Activated CD4-positive, CD25-positive, alpha-beta regulatory T cell (primary cell): ENCODE measurements at regions not wholly inside any gene's neighbourhood (a gene's known extent, or its start where the extent isn't known, plus 50 kb on each side); places are given as distances from the start of the nearest gene placed in this dataset.
"Not testable (repeated sequence)": the region's sequence is repeated elsewhere in the genome, so short reads cannot be mapped to it uniquely, and the experiment has no call there.

Experiments
- DNase-seq, 4 experiments: peaks; one replicate each; lab custom pipeline; 2025; lab: John Stamatoyannopoulos, UW

GRCh38 chr9:75197561-75197960 lies 109.2 kb downstream of the OSTF1 start:
- no peak for DNase-seq

- no peak for DNase-seq
Measured at GRCh38 chr9:75198436-75198835, 110.1 kb downstream of the OSTF1 start.

- no peak for DNase-seq
Measured at GRCh38 chr9:75200892-75201470, 112.7 kb downstream of the OSTF1 start.

- no peak for DNase-seq
Measured at GRCh38 chr9:75201480-75202209, 113.3 kb downstream of the OSTF1 start.

GRCh38 chr9:75207997-75208396 lies 119.7 kb downstream of the OSTF1 start:
- DNase-seq = not testable (repeated sequence)

GRCh38 chr9:75210215-75210614 lies 121.9 kb downstream of the OSTF1 start:
- no peak for DNase-seq

GRCh38 chr9:75213765-75214164 lies 125.5 kb downstream of the OSTF1 start:
- DNase-seq = no peak

GRCh38 chr9:75226403-75227139 lies 138.3 kb downstream of the OSTF1 start:
- DNase-seq = no peak

- DNase-seq = no peak
Measured at GRCh38 chr9:75228893-75229292, 140.6 kb downstream of the OSTF1 start.

GRCh38 chr9:75229605-75230332 lies 141.5 kb downstream of the OSTF1 start:
- DNase-seq = no peak

GRCh38 chr9:75230469-75230868 lies 142.2 kb downstream of the OSTF1 start:
- DNase-seq = no peak

- DNase-seq = no peak
Measured at GRCh38 chr9:75231167-75231566, 142.9 kb downstream of the OSTF1 start.

GRCh38 chr9:75233011-75233410 lies 144.7 kb downstream of the OSTF1 start:
- no peak for DNase-seq

- no peak for DNase-seq
Measured at GRCh38 chr9:75235632-75236031, 147.3 kb downstream of the OSTF1 start.

- DNase-seq = no peak
Measured at GRCh38 chr9:75238311-75238976, 150.1 kb downstream of the OSTF1 start.

- no peak for DNase-seq
Measured at GRCh38 chr9:75239176-75239575, 150.9 kb downstream of the OSTF1 start.

- DNase-seq = no peak
Measured at GRCh38 chr9:75242426-75242825, 154.1 kb downstream of the OSTF1 start.

GRCh38 chr9:75246949-75247348 lies 158.6 kb downstream of the OSTF1 start:
- DNase-seq = no peak

GRCh38 chr9:75265525-75265972 lies 177.2 kb downstream of the OSTF1 start:
- peak in 3 of 4 experiments; percentile 2 to 3 (median 3) for DNase-seq

GRCh38 chr9:75269197-75269596 lies 180.9 kb downstream of the OSTF1 start:
- DNase-seq = no peak

- not testable (repeated sequence) for DNase-seq
Measured at GRCh38 chr9:75273055-75273454, 184.7 kb downstream of the OSTF1 start.

- DNase-seq = no peak
Measured at GRCh38 chr9:75274781-75275180, 186.5 kb downstream of the OSTF1 start.
